ENCODE measurements at regions not wholly inside any gene's neighbourhood (a gene's known extent, or its start where the extent isn't known, plus 50 kb on each side); places are given as distances from the start of the nearest gene placed in this dataset.

DNA sequence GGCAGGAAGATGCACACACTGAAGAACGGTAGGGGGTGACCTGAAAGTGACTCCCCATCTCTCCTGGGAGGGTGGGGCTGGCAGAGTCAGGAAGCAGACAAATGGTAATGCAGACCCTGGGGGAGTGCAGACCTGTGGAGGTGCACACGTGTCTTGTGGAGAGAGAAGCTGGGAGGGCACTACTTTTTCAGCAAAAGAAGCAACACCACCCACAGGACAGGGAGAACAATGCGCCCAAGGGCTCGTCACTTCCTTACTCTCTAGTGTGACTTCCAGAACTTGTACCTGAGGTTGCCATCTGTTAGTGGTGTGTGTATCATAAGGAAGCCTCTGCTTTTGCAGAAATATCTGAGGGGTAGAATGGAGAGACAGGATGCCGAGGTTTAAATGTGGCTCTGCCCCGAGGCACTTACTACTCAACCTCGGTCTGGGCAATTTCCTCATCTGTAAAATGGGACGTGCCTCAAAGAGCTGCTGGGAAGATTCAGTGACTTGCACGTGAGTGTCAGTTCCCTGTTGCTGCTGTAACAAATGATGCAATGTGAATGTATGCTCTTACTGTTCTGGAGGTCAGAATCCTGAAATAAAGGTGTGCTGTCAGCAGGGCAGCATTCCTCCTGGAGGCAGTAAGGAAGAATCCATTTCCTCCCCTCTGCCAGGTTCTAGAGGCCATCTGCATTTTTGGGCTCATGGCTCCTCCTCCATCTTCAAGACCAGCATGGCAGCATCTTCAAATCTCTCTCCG is 323.4 kb downstream of the SHANK2 start:
- Histone ChIP-seq H3K27ac (ENCODE audit: low read depth, low read length) (no peak overlapping the region), H3K9me2 (ENCODE audit: insufficient read depth) (no peaks in the 10 kb centered on the region), H3K9me3 (ENCODE audit: control insufficient read depth in 1 of 2, insufficient read depth in 1 of 2, low read depth in 1 of 2, low read length in 2 of 2) (peaks cover 0 to 5% of the 10 kb centered on the region in 2 experiments; a peak in 2 of 4 replicates), H3K79me2 (ENCODE audit: insufficient read depth, low read length) (no peaks in the 10 kb centered on the region), H3K4me2 (ENCODE audit: low read length) (no peak overlapping the region), H3K9ac (ENCODE audit: low read length) (no peak overlapping the region), H3K4me3 (replicated peaks in 1 of 2; ENCODE audit: low read depth in 1 of 2, low read length in 2 of 2) (no peak overlapping the region), H3K36me3 (ENCODE audit: control insufficient read depth in 1 of 2, insufficient read depth in 2 of 2, low read length in 2 of 2) (no peaks in the 10 kb centered on the region), H3K27me3 (ENCODE audit: insufficient read depth, low read length) (no peaks in the 10 kb centered on the region), H4K20me1 (ENCODE audit: insufficient read depth) (no peaks in the 10 kb centered on the region), H2AFZ (ENCODE audit: low read depth, low read length, poor library complexity, severe bottlenecking) (no peak overlapping the region), H3K4me1 (ENCODE audit: control insufficient read depth in 1 of 2, insufficient read depth in 2 of 2, low read length in 2 of 2) (peaks cover 0 to 1% of the 10 kb centered on the region in 2 experiments; a peak in 1 of 4 replicates)
- ChIA-PET RAD21 (ENCODE audit: low non-redundant PET in 1 of 2, low total read pairs in 2 of 2, uncharacterized antibody in 2 of 2, unreplicated experiment in 2 of 2) (no interaction called here), POLR2A (no interaction called here), CTCF (no interaction called here)
- TF ChIP-seq YY1 (IDR thresholded peaks at IDR 0.05; ENCODE audit: extremely low read depth, insufficient replicate concordance, low read depth, low read length) = no peak
- TF ChIP-seq CTCF (IDR thresholded peaks at IDR 0.05 in 2 of 3, conservative IDR thresholded peaks at IDR 0.05 in 1 of 3; ENCODE audit: borderline replicate concordance in 1 of 3, insufficient read depth in 1 of 3, low read depth in 2 of 3, low read length in 2 of 3) = 0 out of 6 replicates have a peak, but pooled peaks of 1 of the 3 experiments have one; percentile 9
- DNase-seq (ENCODE audit: low read depth, low spot score) = no peak
- no TSS peak for BruUV-seq (replicated peaks)
- intact Hi-C loops (cut with micrococcal nuclease) = no loop called here
- ATAC-seq = no peak

- BruUV-seq (replicated peaks) = no TSS peak
- Histone ChIP-seq H3K36me3 (ENCODE audit: control insufficient read depth in 1 of 2, insufficient read depth in 2 of 2, low read length in 2 of 2) (no peaks in the 10 kb centered on the region), H2AFZ (ENCODE audit: low read depth, low read length, poor library complexity, severe bottlenecking) (no peak overlapping the region), H3K4me1 (ENCODE audit: control insufficient read depth in 1 of 2, insufficient read depth in 2 of 2, low read length in 2 of 2) (peaks cover under 1 to 13% of the 10 kb centered on the region in 2 experiments; a peak in 2 of 4 replicates), H3K9me3 (ENCODE audit: control insufficient read depth in 1 of 2, insufficient read depth in 1 of 2, low read depth in 1 of 2, low read length in 2 of 2) (peaks cover 0 to 5% of the 10 kb centered on the region in 2 experiments; a peak in 2 of 4 replicates), H3K4me3 (replicated peaks in 1 of 2; ENCODE audit: low read depth in 1 of 2, low read length in 2 of 2) (no peak overlapping the region), H4K20me1 (ENCODE audit: insufficient read depth) (no peaks in the 10 kb centered on the region), H3K27ac (ENCODE audit: low read depth, low read length) (no peak overlapping the region), H3K27me3 (ENCODE audit: insufficient read depth, low read length) (no peaks in the 10 kb centered on the region), H3K9me2 (ENCODE audit: insufficient read depth) (no peaks in the 10 kb centered on the region), H3K79me2 (ENCODE audit: insufficient read depth, low read length) (no peaks in the 10 kb centered on the region), H3K4me2 (ENCODE audit: low read length) (no peak overlapping the region), H3K9ac (ENCODE audit: low read length) (no peak overlapping the region)
- intact Hi-C loops (cut with micrococcal nuclease) = no loop called here
- DNase-seq (ENCODE audit: low read depth, low spot score) (no peak), ATAC-seq (no peak)
- ChIA-PET CTCF (no interaction called here), POLR2A (no interaction called here), RAD21 (ENCODE audit: low non-redundant PET in 1 of 2, low total read pairs in 2 of 2, uncharacterized antibody in 2 of 2, unreplicated experiment in 2 of 2) (no interaction called here)
- TF ChIP-seq SP1 (IDR thresholded peaks at IDR 0.05; ENCODE audit: low read depth) (no peak), POLR2A (IDR thresholded peaks at IDR 0.05; ENCODE audit: borderline replicate concordance, extremely low read depth, insufficient read depth, insufficient read length) (no peak), ELF1 (IDR thresholded peaks at IDR 0.05; ENCODE audit: borderline replicate concordance, low read depth) (no peak), FOSL1 (IDR thresholded peaks at IDR 0.05; ENCODE audit: low read depth) (no peak), EGR1 (IDR thresholded peaks at IDR 0.05; ENCODE audit: low read depth) (no peak), CTCF (IDR thresholded peaks at IDR 0.05 in 2 of 3, conservative IDR thresholded peaks at IDR 0.05 in 1 of 3; ENCODE audit: borderline replicate concordance in 1 of 3, insufficient read depth in 1 of 3, low read depth in 2 of 3, low read length in 2 of 3) (no peak), TCF7L2 (IDR thresholded peaks at IDR 0.05; ENCODE audit: borderline replicate concordance, extremely low read depth, insufficient read depth, insufficient read length) (no peak), SIN3A (IDR thresholded peaks at IDR 0.05; ENCODE audit: low read depth) (no peak)
- TF ChIP-seq, protein P1, sequence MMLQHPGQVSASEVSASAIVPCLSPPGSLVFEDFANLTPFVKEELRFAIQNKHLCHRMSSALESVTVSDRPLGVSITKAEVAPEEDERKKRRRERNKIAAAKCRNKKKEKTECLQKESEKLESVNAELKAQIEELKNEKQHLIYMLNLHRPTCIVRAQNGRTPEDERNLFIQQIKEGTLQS (IDR thresholded peaks at IDR 0.05) = no peak
- TF ChIP-seq, protein P2, sequence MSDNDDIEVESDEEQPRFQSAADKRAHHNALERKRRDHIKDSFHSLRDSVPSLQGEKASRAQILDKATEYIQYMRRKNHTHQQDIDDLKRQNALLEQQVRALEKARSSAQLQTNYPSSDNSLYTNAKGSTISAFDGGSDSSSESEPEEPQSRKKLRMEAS (IDR thresholded peaks at IDR 0.05) = no peak
These were observed 322.2 kb downstream of the SHANK2 start for GRCh38 chr11:70930215-70930614.
